Peyer's patch (tissue), 4 donors: ENCODE measurements at regions not wholly inside any gene's neighbourhood (a gene's known extent, or its start where the extent isn't known, plus 50 kb on each side); places are given as distances from the start of the nearest gene placed in this dataset.

Source experiments
- DNase-seq, 3 donors: peaks; one replicate each; pipeline ENCODE4 v3.0.0-alpha.2; 2017 to 2019
- H3K27ac ChIP-seq, 4 donors: fragments of 200-600 bp; sonication (generic); one replicate each; pipeline ENCODE4 v1.5.1; 2016 to 2019
- H3K27me3 ChIP-seq, 2 donors: fragments of 200-600 bp; sonication (generic); one replicate each; pipeline ENCODE4 v1.5.1; 2019
- H3K36me3 ChIP-seq, 3 donors: fragments of 200-600 bp; sonication (generic); one replicate each; pipeline ENCODE4 v1.5.1; 2016 to 2019
- H3K4me1 ChIP-seq, 4 donors: fragments of 200-600 bp; sonication (generic); one replicate each; pipeline ENCODE4 v1.5.1; 2016 to 2019
- H3K4me3 ChIP-seq, 4 donors: fragments of 200-600 bp; sonication (generic); 1 replicate in 3 of 4; 2 replicates in 1 of 4; pipeline ENCODE4 v1.5.1; 2016 to 2019; ENCODE audit warnings: mild to moderate bottlenecking in 1 of 4
- H3K9me3 ChIP-seq, 4 donors: fragments of 200-600 bp; sonication (generic); one replicate each; pipeline ENCODE4 v1.5.1; 2016 to 2019; ENCODE audit warnings: mild to moderate bottlenecking in 1 of 4
- POLR2A ChIP-seq, 2 donors: fragments of 450-650 bp; IDR thresholded peaks; one replicate each; pipeline ENCODE4 v1.5.1; 2017; ENCODE audit warnings: antibody characterized with exemption in 2 of 2, mild to moderate bottlenecking in 2 of 2, moderate library complexity in 2 of 2
- TF ChIP-seq, protein P1 (sequence below), 6 experiments: fragments of 450-650 bp in 4 of 6; fragments of 200-600 bp in 2 of 6; sonication (generic) in 1 of 6; IDR thresholded peaks; one replicate each; pipeline ENCODE4 v1.5.1; 2017 to 2019; ENCODE audit warnings: antibody characterized with exemption in 6 of 6, mild to moderate bottlenecking in 3 of 6, moderate library complexity in 1 of 6

GRCh38 chr11:44468345-44468988, 97.0 kb upstream of the CD82 start:
- DNase-seq = no peak
- H3K4me1 ChIP-seq = no peaks in the 10 kb centered on the region
- no peaks in the 10 kb centered on the region for H3K36me3 ChIP-seq
- TF ChIP-seq, protein P1, sequence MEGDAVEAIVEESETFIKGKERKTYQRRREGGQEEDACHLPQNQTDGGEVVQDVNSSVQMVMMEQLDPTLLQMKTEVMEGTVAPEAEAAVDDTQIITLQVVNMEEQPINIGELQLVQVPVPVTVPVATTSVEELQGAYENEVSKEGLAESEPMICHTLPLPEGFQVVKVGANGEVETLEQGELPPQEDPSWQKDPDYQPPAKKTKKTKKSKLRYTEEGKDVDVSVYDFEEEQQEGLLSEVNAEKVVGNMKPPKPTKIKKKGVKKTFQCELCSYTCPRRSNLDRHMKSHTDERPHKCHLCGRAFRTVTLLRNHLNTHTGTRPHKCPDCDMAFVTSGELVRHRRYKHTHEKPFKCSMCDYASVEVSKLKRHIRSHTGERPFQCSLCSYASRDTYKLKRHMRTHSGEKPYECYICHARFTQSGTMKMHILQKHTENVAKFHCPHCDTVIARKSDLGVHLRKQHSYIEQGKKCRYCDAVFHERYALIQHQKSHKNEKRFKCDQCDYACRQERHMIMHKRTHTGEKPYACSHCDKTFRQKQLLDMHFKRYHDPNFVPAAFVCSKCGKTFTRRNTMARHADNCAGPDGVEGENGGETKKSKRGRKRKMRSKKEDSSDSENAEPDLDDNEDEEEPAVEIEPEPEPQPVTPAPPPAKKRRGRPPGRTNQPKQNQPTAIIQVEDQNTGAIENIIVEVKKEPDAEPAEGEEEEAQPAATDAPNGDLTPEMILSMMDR (IDR thresholded peaks at IDR 0.05) = no peak
- no peak for TF ChIP-seq POLR2A (IDR thresholded peaks at IDR 0.05)
- H3K9me3 ChIP-seq = no peaks in the 10 kb centered on the region
- H3K27ac ChIP-seq = no peak overlapping the region
- H3K4me3 ChIP-seq = no peak overlapping the region
- no peaks in the 10 kb centered on the region for H3K27me3 ChIP-seq

DNA sequence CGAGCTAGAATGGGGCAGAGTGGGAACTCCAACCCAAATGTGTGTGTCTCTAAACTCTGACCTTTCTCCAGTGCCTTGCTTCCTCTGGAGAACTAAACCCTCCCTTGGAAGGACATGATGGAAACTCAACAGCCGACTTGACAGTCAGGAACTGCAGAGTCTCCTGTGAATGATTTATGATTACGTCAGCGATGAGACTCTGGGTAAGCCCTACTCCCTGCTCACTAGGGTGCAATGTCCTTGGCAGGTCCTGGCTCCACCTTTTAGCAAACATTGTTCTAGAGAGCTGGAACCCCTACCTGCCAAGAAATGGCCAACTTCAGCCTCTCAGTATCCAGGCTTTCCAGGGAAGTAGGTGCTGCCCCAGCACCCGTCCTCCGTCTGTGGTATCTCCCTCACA, 96.1 kb upstream of the CD82 start:
- no peak for TF ChIP-seq POLR2A (IDR thresholded peaks at IDR 0.05)
- TF ChIP-seq, protein P1 (IDR thresholded peaks at IDR 0.05) = no peak
- H3K27ac ChIP-seq = no peak overlapping the region
- no peaks in the 10 kb centered on the region for H3K36me3 ChIP-seq
- no peaks in the 10 kb centered on the region for H3K4me1 ChIP-seq
- H3K27me3 ChIP-seq = no peaks in the 10 kb centered on the region
- no peak overlapping the region for H3K4me3 ChIP-seq
- H3K9me3 ChIP-seq = no peaks in the 10 kb centered on the region
- DNase-seq = no peak

- no peak for DNase-seq
- no peaks in the 10 kb centered on the region for H3K4me1 ChIP-seq
These were observed 94.6 kb upstream of the CD82 start for GRCh38 chr11:44470854-44471253.

DNA sequence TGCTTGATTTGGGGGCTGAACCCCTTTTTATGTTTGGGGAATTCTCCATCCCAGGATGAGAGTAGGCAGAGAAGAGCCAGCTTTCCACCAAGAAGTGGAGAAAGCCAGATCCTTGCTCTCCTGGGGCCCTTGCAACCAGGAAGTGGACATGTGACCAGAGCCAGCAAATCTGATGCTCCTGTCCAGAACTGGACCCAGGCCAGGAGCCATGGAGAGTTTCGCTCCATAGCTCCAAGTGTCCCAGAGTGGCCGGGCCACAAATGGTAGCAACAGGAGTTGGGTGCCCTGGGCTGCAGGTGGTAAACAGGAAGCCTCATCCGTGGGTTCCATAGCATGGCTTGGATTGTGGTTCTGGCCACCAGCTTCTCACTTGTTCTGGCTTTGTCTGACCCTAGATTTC, 93.9 kb upstream of the CD82 start:
- DNase-seq = no peak
- H3K27me3 ChIP-seq = no peaks in the 10 kb centered on the region
- no peaks in the 10 kb centered on the region for H3K4me1 ChIP-seq
- no peak overlapping the region for H3K4me3 ChIP-seq
- H3K36me3 ChIP-seq = no peaks in the 10 kb centered on the region
- no peaks in the 10 kb centered on the region for H3K9me3 ChIP-seq
- H3K27ac ChIP-seq = no peak overlapping the region
- TF ChIP-seq, protein P1 (IDR thresholded peaks at IDR 0.05) = no peak
- no peak for TF ChIP-seq POLR2A (IDR thresholded peaks at IDR 0.05)

More at GRCh38 chr11:44470854-44471253, 94.6 kb upstream of the CD82 start:
- Histone ChIP-seq H3K9me3 (no peaks in the 10 kb centered on the region), H3K4me3 (no peak overlapping the region), H3K36me3 (no peaks in the 10 kb centered on the region), H3K27me3 (no peaks in the 10 kb centered on the region), H3K27ac (no peak overlapping the region)
- TF ChIP-seq, protein P1 (IDR thresholded peaks at IDR 0.05) = no peak
- no peak for TF ChIP-seq POLR2A (IDR thresholded peaks at IDR 0.05)

- no peaks in the 10 kb centered on the region for H3K9me3 ChIP-seq
- H3K27me3 ChIP-seq = no peaks in the 10 kb centered on the region
- H3K4me1 ChIP-seq = no peaks in the 10 kb centered on the region
- no peak for DNase-seq
- TF ChIP-seq POLR2A (IDR thresholded peaks at IDR 0.05) = no peak
- TF ChIP-seq, protein P1 (IDR thresholded peaks at IDR 0.05) = no peak
- no peak overlapping the region for H3K4me3 ChIP-seq
- H3K36me3 ChIP-seq = no peaks in the 10 kb centered on the region
- H3K27ac ChIP-seq = no peak overlapping the region
These were observed 92.5 kb upstream of the CD82 start for GRCh38 chr11:44472916-44473315.

GRCh38 chr11:44474702-44475101, 90.8 kb upstream of the CD82 start:
- Histone ChIP-seq H3K4me1 (no peaks in the 10 kb centered on the region), H3K27ac (no peak overlapping the region), H3K36me3 (no peaks in the 10 kb centered on the region), H3K4me3 (no peak overlapping the region), H3K9me3 (no peaks in the 10 kb centered on the region), H3K27me3 (no peaks in the 10 kb centered on the region)
- TF ChIP-seq, protein P1 (IDR thresholded peaks at IDR 0.05) = no peak
- no peak for TF ChIP-seq POLR2A (IDR thresholded peaks at IDR 0.05)
- DNase-seq = no peak
